ENCODE measurements at regions not wholly inside any gene's neighbourhood (a gene's known extent, or its start where the extent isn't known, plus 50 kb on each side); places are given as distances from the start of the nearest gene placed in this dataset.
A peak's percentile ranks its signal among the peaks of the same experiment; 100 is the strongest.

GRCh38 chrX:145178268-145178667 is 69.0 kb upstream of the SPANXN1 start:
- DNase-seq (ENCODE audit: insufficient read length, low spot score) (no peak), FAIRE-seq (no peak)
- no peak for TF ChIP-seq POLR2A (IDR thresholded peaks at IDR 0.05; ENCODE audit: low read depth, low read length)

GRCh38 chrX:145190801-145191389 is 56.4 kb upstream of the SPANXN1 start:
- peak; percentile 0 for DNase-seq (ENCODE audit: insufficient read length, low spot score)
- FAIRE-seq = no peak
- TF ChIP-seq POLR2A (IDR thresholded peaks at IDR 0.05; ENCODE audit: low read depth, low read length) = no peak

All from H54 (cell line).